ENCODE measurements at regions not wholly inside any gene's neighbourhood (a gene's known extent, or its start where the extent isn't known, plus 50 kb on each side); places are given as distances from the start of the nearest gene placed in this dataset.

DNA sequence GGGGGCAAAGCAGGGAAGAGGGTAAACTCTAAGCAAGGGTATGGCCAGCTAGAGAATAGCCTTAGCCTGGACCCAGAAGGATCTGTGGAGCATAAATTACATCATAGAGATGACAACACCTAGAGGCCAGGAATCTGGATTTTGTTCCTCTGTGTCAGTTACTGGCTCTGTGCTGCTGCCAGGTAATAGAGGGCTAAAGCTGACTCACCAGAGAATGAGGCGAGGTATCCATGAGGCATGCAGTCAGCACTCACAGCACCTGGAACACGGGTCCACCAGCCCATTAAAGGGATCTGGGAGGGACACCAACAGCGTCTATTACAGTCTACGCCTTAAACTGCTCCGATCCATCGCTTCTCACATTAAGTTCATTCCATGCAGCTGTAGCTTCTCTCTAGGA is 74.9 kb upstream of the CMKLR1 start (continued):
- TF ChIP-seq ZFP1 (CRISPR knock-in tag; IDR thresholded peaks at IDR 0.05), result no peak
- TF ChIP-seq HSF4 (CRISPR knock-in tag; IDR thresholded peaks at IDR 0.05; ENCODE audit: borderline replicate concordance), result no peak

DNA sequence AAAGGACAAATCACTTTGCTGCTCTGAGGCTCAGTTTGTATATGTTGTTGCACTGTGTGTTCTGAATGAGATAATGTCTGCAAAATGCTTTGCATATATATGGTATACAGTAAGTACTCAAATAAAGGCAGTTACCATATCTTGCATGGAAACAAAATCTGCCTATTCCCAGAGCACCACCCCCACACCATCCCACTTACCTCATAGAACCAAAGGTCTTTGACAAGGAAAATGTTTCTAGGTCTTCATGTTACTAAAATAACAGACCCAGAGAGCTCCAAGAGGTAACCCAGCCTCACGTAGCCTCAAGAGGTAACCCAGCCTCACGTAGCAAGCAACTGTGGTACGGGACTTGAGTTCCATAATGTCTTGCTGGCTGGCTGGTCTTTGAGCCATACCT is 71.6 kb upstream of the CMKLR1 start:
- H4K20me1 ChIP-seq (replicated peaks; ENCODE audit: control insufficient read depth, insufficient read depth, low read length), result no peaks in the 10 kb centered on the region
- FAIRE-seq (no peak), ATAC-seq (no peak), DNase-seq (ENCODE audit: extremely low read depth in 1 of 4, low spot score in 3 of 4) (no peak)
- H3K9ac ChIP-seq (ENCODE audit: insufficient read depth in 1 of 2, low read depth in 2 of 2, low read length in 2 of 2), result no peak overlapping the region
- no peaks in the 10 kb centered on the region for H3K36me3 ChIP-seq (ENCODE audit: control insufficient read depth, insufficient read depth, low read length)
- ChIA-PET POLR2A (interaction anchor here (0.6 to 1.1 kb wide), 3 partner anchors 38 to 410 kb away, joined by 3 read pairs; no protein-coding TSS in a partner anchor), CTCF (ENCODE audit: low intra/inter-chr PET ratio) (no interaction called here)
- no peak overlapping the region for H3K27ac ChIP-seq (ENCODE audit: extremely low read depth, low read depth, low read length)
- no peaks in the 10 kb centered on the region for H3K9me1 ChIP-seq (ENCODE audit: control insufficient read depth, insufficient read depth, low read length)
- H3K4me3 ChIP-seq, result no peak overlapping the region
- no peak overlapping the region for H3K4me2 ChIP-seq (ENCODE audit: insufficient read depth, low read length)
- no peaks in the 10 kb centered on the region for H3K79me2 ChIP-seq (ENCODE audit: control insufficient read depth, insufficient read depth, low read length)
- no peaks in the 10 kb centered on the region for H3K9me3 ChIP-seq (replicated peaks; ENCODE audit: control insufficient read depth, insufficient read depth, low read depth, low read length)
- 0% methylated on average over 3 of the region's 3 CpGs for WGBS (ENCODE audit: insufficient coverage, low coverage, missing lambda C conversion rate)
- in situ Hi-C loops (cut with MboI), result no loop called here
- TF ChIP-seq, protein P1, sequence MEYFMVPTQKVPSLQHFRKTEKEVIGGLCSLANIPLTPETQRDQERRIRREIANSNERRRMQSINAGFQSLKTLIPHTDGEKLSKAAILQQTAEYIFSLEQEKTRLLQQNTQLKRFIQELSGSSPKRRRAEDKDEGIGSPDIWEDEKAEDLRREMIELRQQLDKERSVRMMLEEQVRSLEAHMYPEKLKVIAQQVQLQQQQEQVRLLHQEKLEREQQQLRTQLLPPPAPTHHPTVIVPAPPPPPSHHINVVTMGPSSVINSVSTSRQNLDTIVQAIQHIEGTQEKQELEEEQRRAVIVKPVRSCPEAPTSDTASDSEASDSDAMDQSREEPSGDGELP (CRISPR knock-in tag; IDR thresholded peaks at IDR 0.05; ENCODE audit: borderline replicate concordance), result no peak
- TF ChIP-seq, protein P2, sequence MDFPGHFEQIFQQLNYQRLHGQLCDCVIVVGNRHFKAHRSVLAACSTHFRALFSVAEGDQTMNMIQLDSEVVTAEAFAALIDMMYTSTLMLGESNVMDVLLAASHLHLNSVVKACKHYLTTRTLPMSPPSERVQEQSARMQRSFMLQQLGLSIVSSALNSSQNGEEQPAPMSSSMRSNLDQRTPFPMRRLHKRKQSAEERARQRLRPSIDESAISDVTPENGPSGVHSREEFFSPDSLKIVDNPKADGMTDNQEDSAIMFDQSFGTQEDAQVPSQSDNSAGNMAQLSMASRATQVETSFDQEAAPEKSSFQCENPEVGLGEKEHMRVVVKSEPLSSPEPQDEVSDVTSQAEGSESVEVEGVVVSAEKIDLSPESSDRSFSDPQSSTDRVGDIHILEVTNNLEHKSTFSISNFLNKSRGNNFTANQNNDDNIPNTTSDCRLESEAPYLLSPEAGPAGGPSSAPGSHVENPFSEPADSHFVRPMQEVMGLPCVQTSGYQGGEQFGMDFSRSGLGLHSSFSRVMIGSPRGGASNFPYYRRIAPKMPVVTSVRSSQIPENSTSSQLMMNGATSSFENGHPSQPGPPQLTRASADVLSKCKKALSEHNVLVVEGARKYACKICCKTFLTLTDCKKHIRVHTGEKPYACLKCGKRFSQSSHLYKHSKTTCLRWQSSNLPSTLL (IDR thresholded peaks at IDR 0.05), result no peak
- no peak for TF ChIP-seq ZNF77 (CRISPR knock-in tag; IDR thresholded peaks at IDR 0.05)
- TF ChIP-seq ZNF212 (CRISPR knock-in tag; IDR thresholded peaks at IDR 0.05), result no peak
- no peak for TF ChIP-seq TOE1 (IDR thresholded peaks at IDR 0.05; ENCODE audit: borderline replicate concordance)
- no peak for TF ChIP-seq TOE1 (CRISPR knock-in tag; IDR thresholded peaks at IDR 0.05; ENCODE audit: borderline replicate concordance, low read depth)
- H3K4me1 ChIP-seq (replicated peaks in 1 of 2; ENCODE audit: control insufficient read depth in 2 of 2, insufficient read depth in 2 of 2, low read length in 2 of 2), result no peaks in the 10 kb centered on the region
- no TSS peak for BruUV-seq (replicated peaks)
- peaks cover 0 to 19% of the 10 kb centered on the region in 2 experiments; a peak in 3 of 5 replicates for H3K27me3 ChIP-seq (ENCODE audit: control insufficient read depth in 2 of 2, insufficient read depth in 2 of 2, low read length in 2 of 2)
- H2AFZ ChIP-seq (ENCODE audit: low read depth, low read length), result no peak overlapping the region
- intact Hi-C loops (cut with micrococcal nuclease), result no loop called here

Measured in K562 (cell line).